ENCODE measurements at regions not wholly inside any gene's neighbourhood (a gene's known extent, or its start where the extent isn't known, plus 50 kb on each side); places are given as distances from the start of the nearest gene placed in this dataset.

DNA sequence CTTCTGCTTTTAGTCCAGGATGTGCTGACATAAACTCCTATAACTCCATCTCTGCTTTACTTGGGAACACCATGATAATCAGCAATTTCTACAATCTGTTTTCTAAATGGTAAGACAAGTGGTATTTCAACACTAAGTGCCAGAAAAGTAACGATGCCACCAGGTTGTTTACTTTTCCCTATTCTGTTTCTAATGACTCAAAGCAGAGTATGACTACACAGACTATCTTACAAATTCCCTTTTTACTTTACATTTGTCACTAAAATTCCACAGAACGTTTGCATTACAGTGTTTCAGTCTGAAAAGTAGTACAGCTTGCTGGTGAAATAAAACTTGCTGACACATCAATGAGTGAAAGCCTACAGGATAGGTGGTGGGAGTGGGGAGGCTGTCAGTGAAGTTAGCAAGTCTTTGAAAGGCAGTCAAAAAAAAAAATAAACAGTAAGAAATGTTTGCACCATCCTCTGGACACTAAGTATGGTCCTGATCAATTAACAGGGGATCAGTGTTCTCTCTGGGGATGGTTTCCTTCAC is 186.5 kb downstream of the LURAP1L start:
- Histone ChIP-seq H3K4me1 (no peaks in the 10 kb centered on the region), H3K9me3 (no peaks in the 10 kb centered on the region), H3K9ac (ENCODE audit: low read depth in 2 of 2, low read length in 2 of 2) (no peak overlapping the region), H3K27ac (no peak overlapping the region), H3K27me3 (no peaks in the 10 kb centered on the region), H3K4me3 (no peak overlapping the region), H3K36me3 (no peaks in the 10 kb centered on the region)
- no peak for DNase-seq
- intact Hi-C loops (cut with DNase I): no loop called here
- TF ChIP-seq, protein P1, sequence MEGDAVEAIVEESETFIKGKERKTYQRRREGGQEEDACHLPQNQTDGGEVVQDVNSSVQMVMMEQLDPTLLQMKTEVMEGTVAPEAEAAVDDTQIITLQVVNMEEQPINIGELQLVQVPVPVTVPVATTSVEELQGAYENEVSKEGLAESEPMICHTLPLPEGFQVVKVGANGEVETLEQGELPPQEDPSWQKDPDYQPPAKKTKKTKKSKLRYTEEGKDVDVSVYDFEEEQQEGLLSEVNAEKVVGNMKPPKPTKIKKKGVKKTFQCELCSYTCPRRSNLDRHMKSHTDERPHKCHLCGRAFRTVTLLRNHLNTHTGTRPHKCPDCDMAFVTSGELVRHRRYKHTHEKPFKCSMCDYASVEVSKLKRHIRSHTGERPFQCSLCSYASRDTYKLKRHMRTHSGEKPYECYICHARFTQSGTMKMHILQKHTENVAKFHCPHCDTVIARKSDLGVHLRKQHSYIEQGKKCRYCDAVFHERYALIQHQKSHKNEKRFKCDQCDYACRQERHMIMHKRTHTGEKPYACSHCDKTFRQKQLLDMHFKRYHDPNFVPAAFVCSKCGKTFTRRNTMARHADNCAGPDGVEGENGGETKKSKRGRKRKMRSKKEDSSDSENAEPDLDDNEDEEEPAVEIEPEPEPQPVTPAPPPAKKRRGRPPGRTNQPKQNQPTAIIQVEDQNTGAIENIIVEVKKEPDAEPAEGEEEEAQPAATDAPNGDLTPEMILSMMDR (IDR thresholded peaks at IDR 0.05): no peak

- TF ChIP-seq, protein P1 (IDR thresholded peaks at IDR 0.05): no peak
- Histone ChIP-seq H3K27ac (no peak overlapping the region), H3K9ac (ENCODE audit: low read depth in 2 of 2, low read length in 2 of 2) (no peak overlapping the region), H3K4me3 (no peak overlapping the region), H3K4me1 (no peaks in the 10 kb centered on the region), H3K36me3 (no peaks in the 10 kb centered on the region), H3K27me3 (no peaks in the 10 kb centered on the region), H3K9me3 (no peaks in the 10 kb centered on the region)
- intact Hi-C loops (cut with DNase I): no loop called here
- DNase-seq: no peak
Observed at GRCh38 chr9:12963537-12963936, 188.7 kb downstream of the LURAP1L start.

GRCh38 chr9:12964271-12964670 is 189.5 kb downstream of the LURAP1L start:
- TF ChIP-seq, protein P1 (IDR thresholded peaks at IDR 0.05): no peak
- H3K4me3 ChIP-seq: no peak overlapping the region
- no peaks in the 10 kb centered on the region for H3K9me3 ChIP-seq
- no peak overlapping the region for H3K9ac ChIP-seq (ENCODE audit: low read depth in 2 of 2, low read length in 2 of 2)
- intact Hi-C loops (cut with DNase I): no loop called here
- no peak overlapping the region for H3K27ac ChIP-seq
- H3K27me3 ChIP-seq: no peaks in the 10 kb centered on the region
- H3K4me1 ChIP-seq: no peaks in the 10 kb centered on the region
- no peak for DNase-seq
- no peaks in the 10 kb centered on the region for H3K36me3 ChIP-seq

- DNase-seq: no peak
- H3K36me3 ChIP-seq: no peaks in the 10 kb centered on the region
- H3K9me3 ChIP-seq: no peaks in the 10 kb centered on the region
- TF ChIP-seq, protein P1 (IDR thresholded peaks at IDR 0.05): no peak
- H3K4me3 ChIP-seq: no peak overlapping the region
- intact Hi-C loops (cut with DNase I): no loop called here
- no peaks in the 10 kb centered on the region for H3K4me1 ChIP-seq
- H3K27ac ChIP-seq: no peak overlapping the region
- H3K9ac ChIP-seq (ENCODE audit: low read depth in 2 of 2, low read length in 2 of 2): no peak overlapping the region
- H3K27me3 ChIP-seq: no peaks in the 10 kb centered on the region
Observed at GRCh38 chr9:12965303-12965702, 190.5 kb downstream of the LURAP1L start.

- no peak overlapping the region for H3K27ac ChIP-seq
- intact Hi-C loops (cut with DNase I): no loop called here
Observed at GRCh38 chr9:12968093-12968492, 193.3 kb downstream of the LURAP1L start.

More at GRCh38 chr9:12968093-12968492, 193.3 kb downstream of the LURAP1L start:
- Histone ChIP-seq H3K9ac (ENCODE audit: low read depth in 2 of 2, low read length in 2 of 2) (no peak overlapping the region), H3K4me1 (no peaks in the 10 kb centered on the region), H3K27me3 (no peaks in the 10 kb centered on the region), H3K9me3 (no peaks in the 10 kb centered on the region), H3K4me3 (no peak overlapping the region), H3K36me3 (no peaks in the 10 kb centered on the region)
- no peak for DNase-seq
- TF ChIP-seq, protein P1 (IDR thresholded peaks at IDR 0.05): no peak

Data from colonic mucosa (tissue), 4 donors.